Lower leg skin (tissue), 3 donors: ENCODE measurements at regions not wholly inside any gene's neighbourhood (a gene's known extent, or its start where the extent isn't known, plus 50 kb on each side); places are given as distances from the start of the nearest gene placed in this dataset.

Source experiments
- CTCF ChIP-seq, 3 donors: fragments of 450-650 bp; IDR thresholded peaks; one replicate each; pipeline ENCODE4 v1.5.1; 2016; ENCODE audit warnings: antibody characterized with exemption in 3 of 3, mild to moderate bottlenecking in 3 of 3, moderate library complexity in 2 of 3
- POLR2A ChIP-seq, 2 donors: fragments of 450-650 bp; IDR thresholded peaks; one replicate each; pipeline ENCODE4 v1.6.1; 2016 to 2017; ENCODE audit warnings: antibody characterized with exemption in 2 of 2, mild to moderate bottlenecking in 1 of 2, moderate library complexity in 1 of 2

GRCh38 chr6:115460913-115461312, 599.8 kb downstream of the FRK start:
- TF ChIP-seq POLR2A (IDR thresholded peaks at IDR 0.05) (no peak), CTCF (IDR thresholded peaks at IDR 0.05) (no peak)
